ENCODE measurements at regions not wholly inside any gene's neighbourhood (a gene's known extent, or its start where the extent isn't known, plus 50 kb on each side); places are given as distances from the start of the nearest gene placed in this dataset.

- peak; percentile 38 for DNase-seq
Observed at GRCh38 chr14:76307786-76308780, 67.9 kb upstream of the ESRRB start.

GRCh38 chr14:76309572-76310162 is 66.3 kb upstream of the ESRRB start:
- peak; percentile 37 for DNase-seq

- DNase-seq: peak; percentile 45
Observed at GRCh38 chr14:76311079-76311758, 64.7 kb upstream of the ESRRB start.

GRCh38 chr14:76312821-76313220 is 63.1 kb upstream of the ESRRB start:
- DNase-seq: no peak

- no peak for DNase-seq
Observed at GRCh38 chr14:76313303-76313702, 62.6 kb upstream of the ESRRB start.

- no peak for DNase-seq
Observed at GRCh38 chr14:76313852-76314251, 62.1 kb upstream of the ESRRB start.

- no peak for DNase-seq
Observed at GRCh38 chr14:76314521-76315034, 61.4 kb upstream of the ESRRB start.

- peak; percentile 25 for DNase-seq
Observed at GRCh38 chr14:76320486-76320885, 55.5 kb upstream of the ESRRB start.

- DNase-seq: no peak
Observed at GRCh38 chr14:76320975-76321374, 55.0 kb upstream of the ESRRB start.

- DNase-seq: peak; percentile 43
Observed at GRCh38 chr14:76322594-76323220, 53.2 kb upstream of the ESRRB start.

- peak; percentile 50 for DNase-seq
Observed at GRCh38 chr14:76323331-76324050, 52.4 kb upstream of the ESRRB start.

GRCh38 chr14:76324133-76324532 is 51.8 kb upstream of the ESRRB start:
- peak; percentile 28 for DNase-seq

Data from activated effector memory CD4-positive, alpha-beta T cell treated with anti-CD3 and anti-CD28 coated beads, Interleukin-2, amount 50 U/mL, for 16 hours (primary cell).